HG03025 (cell line): ENCODE measurements at regions not wholly inside any gene's neighbourhood (a gene's known extent, or its start where the extent isn't known, plus 50 kb on each side); places are given as distances from the start of the nearest gene placed in this dataset.
A peak's percentile ranks its signal among the peaks of the same experiment; 100 is the strongest.

Experiments
- ATAC-seq: cut with Tn5 transposase; IDR thresholded peaks from one replicate; pipeline ENCODE4 v1.9.1; 2021; ENCODE audit warnings: mild to moderate bottlenecking, moderate library complexity; ENCODE audit not compliant: unreplicated experiment, low FRiP score

GRCh38 chr2:12047761-12048160 is 301.3 kb downstream of the LPIN1 start:
- no peak for ATAC-seq

DNA sequence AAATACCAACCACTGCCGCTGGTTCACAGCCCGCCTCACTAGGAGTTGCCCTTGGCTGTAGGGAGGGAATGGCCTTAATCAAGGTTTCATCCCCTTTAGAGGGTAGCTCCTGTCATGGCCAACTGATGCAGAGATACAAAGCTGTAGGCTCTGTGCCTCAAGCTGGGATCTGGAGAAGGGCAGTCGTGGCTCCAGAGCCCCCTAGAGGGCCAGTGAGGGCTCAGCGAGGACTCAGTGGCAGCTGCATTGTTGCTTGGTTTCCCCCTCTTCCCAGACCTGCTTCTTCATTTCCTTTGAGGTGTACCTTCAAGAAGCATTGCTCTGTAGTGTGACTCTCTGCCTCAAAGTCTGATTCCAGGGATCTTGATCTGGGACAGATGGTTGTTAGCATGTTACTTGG is 302.1 kb downstream of the LPIN1 start:
- no peak for ATAC-seq

DNA sequence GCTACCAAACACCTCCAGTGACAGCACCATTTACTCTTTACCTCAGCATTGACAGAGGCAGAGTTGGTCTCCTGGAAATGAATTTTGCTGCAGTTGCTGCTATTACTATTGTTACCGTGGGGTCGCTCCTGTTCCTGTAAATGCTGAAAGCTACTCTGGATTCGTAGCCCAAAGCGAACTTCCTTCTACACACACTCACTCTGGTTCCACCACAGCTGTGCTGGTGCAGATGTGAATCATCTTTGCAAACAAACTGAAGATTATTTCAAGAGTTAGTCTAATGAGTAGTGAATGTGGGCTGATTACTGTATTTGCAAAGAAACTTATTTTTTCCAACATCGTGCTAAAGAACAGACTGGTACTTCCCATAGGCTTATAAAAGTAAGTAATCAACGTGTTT is 304.0 kb downstream of the LPIN1 start:
- no peak for ATAC-seq

GRCh38 chr2:12051831-12052230 is 305.4 kb downstream of the LPIN1 start:
- ATAC-seq, result no peak

DNA sequence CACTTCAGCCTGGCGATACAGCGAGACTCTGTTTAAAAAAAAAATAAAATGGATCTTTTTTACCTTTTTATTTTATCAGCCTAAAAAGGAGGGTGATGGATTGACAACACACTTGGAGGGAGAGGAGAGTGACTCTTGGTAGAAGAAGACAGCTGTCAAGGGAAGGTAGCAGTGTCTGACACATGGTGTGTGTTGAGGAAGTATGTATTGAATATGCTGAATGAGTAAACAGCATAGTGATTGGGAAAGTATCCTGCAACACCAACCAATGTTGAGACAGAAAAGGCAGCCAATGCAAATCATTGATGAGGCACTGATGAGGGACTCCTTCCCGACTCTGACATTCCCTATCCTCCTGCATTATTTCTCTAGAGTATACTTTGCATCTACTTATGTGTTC is 306.4 kb downstream of the LPIN1 start:
- no peak for ATAC-seq

- ATAC-seq, result no peak
Observed at GRCh38 chr2:12054956-12055618, 308.7 kb downstream of the LPIN1 start.

GRCh38 chr2:12057436-12058166 is 311.2 kb downstream of the LPIN1 start:
- ATAC-seq, result peak; percentile 59

GRCh38 chr2:12059616-12060441 is 313.4 kb downstream of the LPIN1 start:
- ATAC-seq, result no peak

DNA sequence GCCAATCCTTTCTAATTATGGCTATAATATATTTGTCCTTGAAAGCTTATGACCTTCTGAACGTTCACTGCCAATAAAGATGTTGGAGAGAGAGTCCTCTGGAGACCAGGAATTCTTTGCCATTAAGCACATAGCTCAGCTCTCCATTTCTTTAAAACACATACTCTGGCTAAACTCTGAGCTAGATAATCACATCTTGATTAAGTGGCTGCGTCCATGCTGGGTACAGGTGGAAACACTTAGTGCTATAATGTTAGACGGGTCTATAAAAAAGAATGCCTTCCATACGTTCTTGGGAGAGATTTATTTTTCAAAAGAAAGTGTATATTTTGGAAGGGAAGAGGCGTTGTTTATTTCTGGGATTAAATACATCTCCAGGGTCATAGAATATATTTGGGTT is 314.5 kb downstream of the LPIN1 start:
- no peak for ATAC-seq

DNA sequence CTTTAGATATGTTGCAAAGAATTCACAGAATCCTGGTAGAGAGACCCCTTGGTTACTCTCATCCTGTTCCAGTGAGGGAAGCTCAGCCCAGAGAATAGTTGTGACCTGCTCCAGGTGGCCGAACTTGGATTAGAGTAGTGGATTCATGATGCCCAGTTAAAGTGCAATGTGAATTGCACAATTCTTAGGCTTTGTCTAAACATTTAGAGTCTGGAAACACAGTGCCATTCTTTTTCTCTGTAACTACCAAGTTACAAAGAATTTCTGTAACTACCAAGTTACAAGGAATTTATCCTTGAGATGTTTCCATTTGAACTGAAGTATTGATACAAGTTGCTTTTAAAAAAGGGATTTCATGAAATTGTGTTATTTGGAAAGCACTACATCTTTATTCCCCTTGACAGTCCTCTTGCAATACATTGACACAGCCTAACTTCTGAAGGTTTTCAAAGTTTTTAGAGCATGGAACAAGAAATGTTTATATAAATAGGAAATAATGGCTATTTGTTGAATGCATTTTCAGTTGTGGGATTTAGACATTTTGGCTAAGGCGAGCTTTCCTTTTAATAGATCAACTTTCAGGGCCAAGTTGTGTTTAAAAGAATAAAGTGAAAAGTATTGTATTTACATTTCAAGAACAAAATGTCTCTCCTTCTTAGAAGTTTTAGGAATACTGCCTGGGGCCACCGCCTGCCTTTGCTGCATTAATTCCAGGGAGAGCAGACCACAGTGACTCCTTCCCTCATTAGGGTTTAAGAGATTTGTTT is 315.0 kb downstream of the LPIN1 start:
- no peak for ATAC-seq

GRCh38 chr2:12062053-12062395 is 315.6 kb downstream of the LPIN1 start:
- no peak for ATAC-seq

DNA sequence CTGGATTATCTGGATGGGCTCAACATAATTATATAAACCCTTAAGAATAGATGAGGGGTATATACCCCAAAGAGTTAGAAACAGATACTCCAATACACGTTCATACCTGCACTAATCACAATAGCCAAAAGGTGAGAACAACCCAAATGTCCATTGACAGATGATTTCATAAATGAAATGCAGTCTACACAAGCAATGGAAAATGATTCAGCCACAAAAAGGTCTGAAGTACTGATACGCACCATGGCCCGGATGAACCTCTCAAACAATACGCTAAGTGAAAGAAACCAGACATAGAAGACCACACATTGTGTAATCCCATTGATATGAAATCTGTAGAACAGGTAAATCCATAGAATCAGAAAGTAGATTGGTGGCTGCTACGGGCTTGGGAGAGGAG is 316.8 kb downstream of the LPIN1 start:
- ATAC-seq, result no peak

GRCh38 chr2:12064153-12064552 is 317.7 kb downstream of the LPIN1 start:
- no peak for ATAC-seq

DNA sequence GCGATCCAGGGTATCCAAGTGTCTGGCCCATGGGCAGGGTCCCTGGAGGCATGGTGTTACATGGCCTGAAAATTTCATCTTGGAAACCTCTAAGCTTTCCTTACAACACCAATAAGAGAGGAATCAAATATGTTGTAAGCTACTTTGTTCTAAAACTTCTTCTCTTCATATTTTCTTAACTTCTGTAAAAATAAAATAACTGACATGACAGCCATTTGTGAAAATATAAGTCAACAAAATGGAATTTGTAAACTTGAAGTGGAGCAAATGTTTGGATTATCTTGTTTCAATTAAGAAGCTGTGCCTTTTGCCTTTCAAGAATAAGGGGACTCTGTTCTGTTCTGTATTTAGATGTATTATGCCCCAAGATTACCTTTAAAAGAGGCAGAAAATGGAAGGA is 319.7 kb downstream of the LPIN1 start:
- no peak for ATAC-seq

DNA sequence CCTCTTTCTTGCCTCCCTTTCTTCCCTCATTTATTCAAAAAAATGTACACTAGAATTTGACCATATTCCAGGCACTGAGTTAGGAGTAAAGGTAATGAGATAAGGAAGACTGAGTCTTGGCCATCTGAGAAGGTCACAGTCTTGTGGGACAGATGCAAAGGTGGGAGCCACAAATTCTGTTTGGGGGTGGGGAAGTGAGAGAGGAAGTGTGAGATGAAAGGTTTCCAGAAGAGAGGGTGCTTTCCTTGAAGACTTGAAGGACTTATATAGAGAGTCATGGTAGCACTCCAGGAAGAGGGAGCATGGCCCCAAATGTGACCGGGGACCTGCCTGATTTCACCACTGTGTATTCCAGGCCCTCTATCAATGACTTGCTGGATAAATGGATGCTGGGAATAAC is 320.6 kb downstream of the LPIN1 start:
- no peak for ATAC-seq

- ATAC-seq, result no peak
Observed at GRCh38 chr2:12068796-12069538, 322.5 kb downstream of the LPIN1 start.

DNA sequence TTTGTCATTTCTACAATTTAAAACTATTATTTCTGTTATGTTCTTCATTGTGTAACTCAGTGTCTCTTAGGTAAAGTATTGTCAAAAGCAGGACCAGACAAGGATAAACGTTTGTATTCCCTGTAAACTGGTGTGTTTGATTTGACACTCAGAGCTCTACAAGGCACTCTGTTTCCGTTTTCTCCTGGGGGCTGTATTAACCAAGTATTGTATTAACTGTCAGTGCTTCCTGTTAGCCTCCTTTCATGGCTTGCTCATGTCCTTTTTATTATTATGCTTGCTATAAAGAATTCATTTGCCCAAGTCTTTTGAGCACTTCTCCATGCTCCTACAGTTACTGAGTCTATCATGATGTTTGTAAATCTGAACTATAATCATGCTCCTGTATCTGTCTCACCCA is 323.7 kb downstream of the LPIN1 start:
- no peak for ATAC-seq

GRCh38 chr2:12070581-12070980 is 324.1 kb downstream of the LPIN1 start:
- ATAC-seq, result no peak

DNA sequence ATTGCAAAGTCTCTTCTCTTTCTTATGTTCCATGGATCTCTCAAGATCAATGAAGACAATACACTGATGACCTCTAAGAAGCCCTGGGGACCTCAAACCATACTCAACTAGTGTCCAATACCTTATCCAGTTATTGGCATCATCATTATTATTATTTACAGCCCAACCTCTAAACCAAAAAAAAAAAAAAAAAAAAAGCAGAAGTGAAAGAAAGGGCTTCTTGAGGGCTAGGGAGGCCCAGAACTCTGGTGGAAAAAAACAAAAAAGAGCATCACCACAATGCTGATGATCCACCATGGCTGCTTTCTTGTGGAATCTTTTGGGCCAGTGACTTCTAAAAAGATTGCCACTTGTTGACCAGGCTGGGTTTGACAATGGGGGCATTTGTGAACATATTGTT is 324.9 kb downstream of the LPIN1 start:
- ATAC-seq, result peak; percentile 71

- ATAC-seq, result no peak
Observed at GRCh38 chr2:12073217-12073852, 326.9 kb downstream of the LPIN1 start.
